A549 (cell line): ENCODE measurements at regions not wholly inside any gene's neighbourhood (a gene's known extent, or its start where the extent isn't known, plus 50 kb on each side); places are given as distances from the start of the nearest gene placed in this dataset.

Experiments
- CBX8 ChIP-seq: fragments of 200-600 bp; sonication (generic); IDR thresholded peaks from 2 replicates; pipeline ENCODE4 v1.6.1; 2016
- JUN ChIP-seq, 2 experiments: fragments of >200 bp; sonication (Bioruptor Twin); formaldehyde crosslinking; IDR thresholded peaks; 2 replicates in 1 of 2; 3 replicates in 1 of 2; pipeline ENCODE4 v1.6.1; 2016 to 2017
- KDM1A ChIP-seq: fragments of 200-600 bp; sonication (generic); IDR thresholded peaks from 2 replicates; pipeline ENCODE4 v1.6.1; 2016; ENCODE audit warnings: low read depth, mild to moderate bottlenecking
- MAFK ChIP-seq: fragments of 450-650 bp; IDR thresholded peaks from 2 replicates; pipeline ENCODE4 v1.6.1; 2014; ENCODE audit not compliant: partially characterized antibody
- MYC ChIP-seq: IDR thresholded peaks from 2 replicates; pipeline ENCODE4 v1.6.1; 2012; ENCODE audit warnings: mild to moderate bottlenecking, inconsistent platforms, low read length, improper control_type of control experiment, borderline replicate concordance
- NFE2L2 ChIP-seq: fragments of 150-350 bp; conservative IDR thresholded peaks from 2 replicates; pipeline ENCODE4 v1.6.1; 2014; ENCODE audit warnings: low read length
- NR3C1 ChIP-seq: fragments of >200 bp; sonication (Bioruptor Twin); formaldehyde crosslinking; IDR thresholded peaks from 3 replicates; pipeline ENCODE4 v1.6.1; 2017
- POLR2A ChIP-seq: IDR thresholded peaks from 2 replicates; pipeline ENCODE4 v1.6.1; 2012; ENCODE audit warnings: mild to moderate bottlenecking, low read length
- RAD21 ChIP-seq, 2 experiments: fragments of >200 bp in 1 of 2; sonication (Bioruptor Twin) in 1 of 2; formaldehyde crosslinking in 1 of 2; IDR thresholded peaks in 1 of 2; conservative IDR thresholded peaks in 1 of 2; 2 replicates in 1 of 2; 3 replicates in 1 of 2; pipeline ENCODE4 v1.6.1; 2012 to 2018; ENCODE audit warnings: inconsistent platforms in 1 of 2
- RARB ChIP-seq: fragments of 250-450 bp; sonication (Bioruptor Pico); IDR thresholded peaks from 2 replicates; pipeline ENCODE4 v1.8.0; 2021; ENCODE audit warnings: mild to moderate bottlenecking, moderate library complexity
- TF ChIP-seq, protein P1 (sequence below): fragments of >200 bp; sonication (Bioruptor Twin); formaldehyde crosslinking; IDR thresholded peaks from 3 replicates; pipeline ENCODE4 v1.5.1; 2016
- TF ChIP-seq, protein P2 (sequence below): fragments of 250-450 bp; sonication (Bioruptor Pico); IDR thresholded peaks from 2 replicates; pipeline ENCODE4 v1.5.0; 2021; ENCODE audit warnings: mild to moderate bottlenecking, moderate library complexity, borderline replicate concordance

DNA sequence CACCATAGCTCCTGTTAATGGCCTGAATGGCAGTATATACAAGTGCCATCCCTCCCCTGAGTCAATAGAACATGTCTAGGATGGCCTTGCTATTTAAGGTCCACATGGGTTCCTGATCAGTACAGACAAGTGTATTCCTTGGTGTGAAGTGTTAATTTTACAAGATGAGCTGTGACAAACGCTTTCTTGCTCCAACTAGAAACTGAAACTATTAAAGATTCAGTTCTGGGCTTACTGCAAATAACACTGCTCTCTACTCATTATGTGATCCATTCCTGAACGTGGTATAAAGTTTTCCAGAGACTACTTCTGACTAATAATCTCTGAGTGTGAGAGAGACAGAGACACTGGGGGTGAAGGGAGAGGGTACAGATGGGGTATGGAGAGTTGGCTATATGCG, 198.0 kb upstream of the FBXL4 start:
- no peak for TF ChIP-seq MAFK
- TF ChIP-seq, protein P1, sequence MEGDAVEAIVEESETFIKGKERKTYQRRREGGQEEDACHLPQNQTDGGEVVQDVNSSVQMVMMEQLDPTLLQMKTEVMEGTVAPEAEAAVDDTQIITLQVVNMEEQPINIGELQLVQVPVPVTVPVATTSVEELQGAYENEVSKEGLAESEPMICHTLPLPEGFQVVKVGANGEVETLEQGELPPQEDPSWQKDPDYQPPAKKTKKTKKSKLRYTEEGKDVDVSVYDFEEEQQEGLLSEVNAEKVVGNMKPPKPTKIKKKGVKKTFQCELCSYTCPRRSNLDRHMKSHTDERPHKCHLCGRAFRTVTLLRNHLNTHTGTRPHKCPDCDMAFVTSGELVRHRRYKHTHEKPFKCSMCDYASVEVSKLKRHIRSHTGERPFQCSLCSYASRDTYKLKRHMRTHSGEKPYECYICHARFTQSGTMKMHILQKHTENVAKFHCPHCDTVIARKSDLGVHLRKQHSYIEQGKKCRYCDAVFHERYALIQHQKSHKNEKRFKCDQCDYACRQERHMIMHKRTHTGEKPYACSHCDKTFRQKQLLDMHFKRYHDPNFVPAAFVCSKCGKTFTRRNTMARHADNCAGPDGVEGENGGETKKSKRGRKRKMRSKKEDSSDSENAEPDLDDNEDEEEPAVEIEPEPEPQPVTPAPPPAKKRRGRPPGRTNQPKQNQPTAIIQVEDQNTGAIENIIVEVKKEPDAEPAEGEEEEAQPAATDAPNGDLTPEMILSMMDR, result no peak
- TF ChIP-seq MYC, result no peak
- TF ChIP-seq KDM1A, result no peak
- no peak for TF ChIP-seq POLR2A
- no peak for TF ChIP-seq JUN (IDR thresholded peaks at IDR 0.05)
- no peak for TF ChIP-seq CBX8
- TF ChIP-seq RAD21 (conservative IDR thresholded peaks at IDR 0.05 in 1 of 2, IDR thresholded peaks at IDR 0.05 in 1 of 2), result no peak
- TF ChIP-seq RARB (CRISPR knock-in tag), result no peak
- no peak for TF ChIP-seq NFE2L2
- TF ChIP-seq NR3C1, result no peak
- TF ChIP-seq, protein P2, sequence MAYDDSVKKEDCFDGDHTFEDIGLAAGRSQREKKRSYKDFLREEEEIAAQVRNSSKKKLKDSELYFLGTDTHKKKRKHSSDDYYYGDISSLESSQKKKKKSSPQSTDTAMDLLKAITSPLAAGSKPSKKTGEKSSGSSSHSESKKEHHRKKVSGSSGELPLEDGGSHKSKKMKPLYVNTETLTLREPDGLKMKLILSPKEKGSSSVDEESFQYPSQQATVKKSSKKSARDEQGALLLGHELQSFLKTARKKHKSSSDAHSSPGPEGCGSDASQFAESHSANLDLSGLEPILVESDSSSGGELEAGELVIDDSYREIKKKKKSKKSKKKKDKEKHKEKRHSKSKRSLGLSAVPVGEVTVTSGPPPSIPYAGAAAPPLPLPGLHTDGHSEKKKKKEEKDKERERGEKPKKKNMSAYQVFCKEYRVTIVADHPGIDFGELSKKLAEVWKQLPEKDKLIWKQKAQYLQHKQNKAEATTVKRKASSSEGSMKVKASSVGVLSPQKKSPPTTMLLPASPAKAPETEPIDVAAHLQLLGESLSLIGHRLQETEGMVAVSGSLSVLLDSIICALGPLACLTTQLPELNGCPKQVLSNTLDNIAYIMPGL (CRISPR knock-in tag), result no peak
